Astrocyte (in vitro differentiated cells and primary cell): ENCODE measurements at regions not wholly inside any gene's neighbourhood (a gene's known extent, or its start where the extent isn't known, plus 50 kb on each side); places are given as distances from the start of the nearest gene placed in this dataset.

Experiments used
- DNase-seq: peaks from one replicate; pipeline ENCODE4 v3.0.0-alpha.2; 2010; ENCODE audit warnings: low read depth
- FAIRE-seq: peaks from 2 replicates; lab custom pipeline; 2011; peaks lifted over from hg19 to GRCh38; lab: Jason Lieb, UNC
- H2AFZ ChIP-seq: 2 replicates; pipeline ENCODE4 v1.6.0; 2012; ENCODE audit warnings: low read depth, low read length, inconsistent platforms
- H3K27ac ChIP-seq: 2 replicates; pipeline ENCODE4 v1.5.1; 2011; ENCODE audit warnings: low read depth, low read length, inconsistent platforms
- H3K27me3 ChIP-seq: 2 replicates; pipeline ENCODE4 v1.6.0; 2011; ENCODE audit warnings: low read length, inconsistent platforms; ENCODE audit not compliant: insufficient read depth
- H3K36me3 ChIP-seq: 2 replicates; pipeline ENCODE4 v1.5.1; 2011; ENCODE audit warnings: low read length, inconsistent platforms; ENCODE audit not compliant: insufficient read depth
- H3K4me1 ChIP-seq: 2 replicates; pipeline ENCODE4 v1.5.1; 2011; ENCODE audit warnings: low read length, inconsistent platforms; ENCODE audit not compliant: insufficient read depth
- H3K4me2 ChIP-seq: 2 replicates; pipeline ENCODE4 v1.6.0; 2012; ENCODE audit warnings: low read length, inconsistent platforms
- H3K4me3 ChIP-seq: 2 replicates; pipeline ENCODE4 v1.5.1; 2011; ENCODE audit warnings: low read depth, mild to moderate bottlenecking, low read length, inconsistent platforms; ENCODE audit not compliant: insufficient read depth
- H3K79me2 ChIP-seq: 2 replicates; pipeline ENCODE4 v1.6.0; 2012; ENCODE audit warnings: mild to moderate bottlenecking, low read length, inconsistent platforms; ENCODE audit not compliant: insufficient read depth
- H3K9ac ChIP-seq: 2 replicates; pipeline ENCODE4 v1.6.0; 2012; ENCODE audit warnings: mild to moderate bottlenecking, low read length, inconsistent platforms
- H3K9me3 ChIP-seq: 2 replicates; pipeline ENCODE4 v1.5.1; 2012; ENCODE audit warnings: low read depth, mild to moderate bottlenecking, low read length, inconsistent platforms; ENCODE audit not compliant: insufficient read depth
- H4K20me1 ChIP-seq: 2 replicates; pipeline ENCODE4 v1.6.0; 2012; ENCODE audit warnings: low read length, inconsistent platforms; ENCODE audit not compliant: insufficient read depth
- H3K27ac Mint-ChIP-seq: one replicate; pipeline ENCODE4 v1.8.0; 2021; ENCODE audit warnings: mild to moderate bottlenecking, mixed read lengths; ENCODE audit not compliant: unreplicated experiment
- H3K27me3 Mint-ChIP-seq: one replicate; pipeline ENCODE4 v1.8.0; 2021; ENCODE audit warnings: low read depth, mixed read lengths; ENCODE audit not compliant: unreplicated experiment
- H3K36me3 Mint-ChIP-seq: one replicate; pipeline ENCODE4 v1.8.0; 2021; ENCODE audit warnings: low read depth, mixed read lengths; ENCODE audit not compliant: unreplicated experiment
- H3K4me1 Mint-ChIP-seq: one replicate; pipeline ENCODE4 v1.8.0; 2021; ENCODE audit warnings: low read depth, mixed read lengths; ENCODE audit not compliant: unreplicated experiment
- H3K4me3 Mint-ChIP-seq: one replicate; pipeline ENCODE4 v1.8.0; 2021; ENCODE audit warnings: mild to moderate bottlenecking, moderate library complexity, mixed read lengths; ENCODE audit not compliant: unreplicated experiment
- H3K9me3 Mint-ChIP-seq: one replicate; pipeline ENCODE4 v1.8.0; 2021; ENCODE audit warnings: mild to moderate bottlenecking, mixed read lengths; ENCODE audit not compliant: unreplicated experiment
- EZH2 ChIP-seq: IDR thresholded peaks from 2 replicates; pipeline ENCODE4 v1.6.1; 2012; ENCODE audit warnings: mild to moderate bottlenecking, low read length, inconsistent platforms; ENCODE audit not compliant: insufficient read depth
- TF ChIP-seq, protein P1 (sequence below): IDR thresholded peaks from 2 replicates; pipeline ENCODE4 v1.5.1; 2011; ENCODE audit warnings: low read depth, mild to moderate bottlenecking, inconsistent platforms, low read length, moderate library complexity; ENCODE audit not compliant: insufficient read depth

DNA sequence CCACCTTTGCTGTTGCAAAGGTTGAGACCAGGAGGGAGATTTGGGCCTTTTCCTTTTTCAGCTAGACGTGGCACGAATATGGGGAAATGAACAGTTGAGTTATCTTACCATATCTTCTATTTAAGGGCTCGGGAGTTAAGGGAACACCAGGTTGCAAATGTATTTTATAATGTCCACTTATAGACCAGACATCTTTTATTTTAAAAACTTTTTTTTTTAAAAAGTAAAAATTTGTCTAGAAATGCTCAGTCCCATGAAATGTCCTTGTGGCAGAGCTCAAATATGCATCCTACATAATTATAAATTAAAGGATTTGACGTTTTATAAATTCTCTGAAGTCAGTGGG is 103.6 kb upstream of the VEPH1 start:
- Mint-ChIP-seq H3K9me3 (no peaks in the 10 kb centered on the region), H3K36me3 (no peaks in the 10 kb centered on the region), H3K27me3 (no peaks in the 10 kb centered on the region), H3K4me3 (no peak overlapping the region), H3K27ac (no peak overlapping the region), H3K4me1 (peaks cover 2% of the 10 kb centered on the region)
- no peak overlapping the region for H3K9ac ChIP-seq
- H3K27me3 ChIP-seq: no peaks in the 10 kb centered on the region
- no peaks in the 10 kb centered on the region for H3K4me1 ChIP-seq
- no peaks in the 10 kb centered on the region for H4K20me1 ChIP-seq
- no peak overlapping the region for H3K27ac ChIP-seq
- H3K4me2 ChIP-seq: peak overlapping the region; percentile 70
- H3K9me3 ChIP-seq: no peaks in the 10 kb centered on the region
- no peaks in the 10 kb centered on the region for H3K79me2 ChIP-seq
- peak overlapping the region; percentile 37 for H2AFZ ChIP-seq
- FAIRE-seq (no peak), DNase-seq (no peak)
- no peaks in the 10 kb centered on the region for H3K36me3 ChIP-seq
- no peak for TF ChIP-seq EZH2
- TF ChIP-seq, protein P1, sequence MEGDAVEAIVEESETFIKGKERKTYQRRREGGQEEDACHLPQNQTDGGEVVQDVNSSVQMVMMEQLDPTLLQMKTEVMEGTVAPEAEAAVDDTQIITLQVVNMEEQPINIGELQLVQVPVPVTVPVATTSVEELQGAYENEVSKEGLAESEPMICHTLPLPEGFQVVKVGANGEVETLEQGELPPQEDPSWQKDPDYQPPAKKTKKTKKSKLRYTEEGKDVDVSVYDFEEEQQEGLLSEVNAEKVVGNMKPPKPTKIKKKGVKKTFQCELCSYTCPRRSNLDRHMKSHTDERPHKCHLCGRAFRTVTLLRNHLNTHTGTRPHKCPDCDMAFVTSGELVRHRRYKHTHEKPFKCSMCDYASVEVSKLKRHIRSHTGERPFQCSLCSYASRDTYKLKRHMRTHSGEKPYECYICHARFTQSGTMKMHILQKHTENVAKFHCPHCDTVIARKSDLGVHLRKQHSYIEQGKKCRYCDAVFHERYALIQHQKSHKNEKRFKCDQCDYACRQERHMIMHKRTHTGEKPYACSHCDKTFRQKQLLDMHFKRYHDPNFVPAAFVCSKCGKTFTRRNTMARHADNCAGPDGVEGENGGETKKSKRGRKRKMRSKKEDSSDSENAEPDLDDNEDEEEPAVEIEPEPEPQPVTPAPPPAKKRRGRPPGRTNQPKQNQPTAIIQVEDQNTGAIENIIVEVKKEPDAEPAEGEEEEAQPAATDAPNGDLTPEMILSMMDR: no peak
- H3K4me3 ChIP-seq: no peak overlapping the region

DNA sequence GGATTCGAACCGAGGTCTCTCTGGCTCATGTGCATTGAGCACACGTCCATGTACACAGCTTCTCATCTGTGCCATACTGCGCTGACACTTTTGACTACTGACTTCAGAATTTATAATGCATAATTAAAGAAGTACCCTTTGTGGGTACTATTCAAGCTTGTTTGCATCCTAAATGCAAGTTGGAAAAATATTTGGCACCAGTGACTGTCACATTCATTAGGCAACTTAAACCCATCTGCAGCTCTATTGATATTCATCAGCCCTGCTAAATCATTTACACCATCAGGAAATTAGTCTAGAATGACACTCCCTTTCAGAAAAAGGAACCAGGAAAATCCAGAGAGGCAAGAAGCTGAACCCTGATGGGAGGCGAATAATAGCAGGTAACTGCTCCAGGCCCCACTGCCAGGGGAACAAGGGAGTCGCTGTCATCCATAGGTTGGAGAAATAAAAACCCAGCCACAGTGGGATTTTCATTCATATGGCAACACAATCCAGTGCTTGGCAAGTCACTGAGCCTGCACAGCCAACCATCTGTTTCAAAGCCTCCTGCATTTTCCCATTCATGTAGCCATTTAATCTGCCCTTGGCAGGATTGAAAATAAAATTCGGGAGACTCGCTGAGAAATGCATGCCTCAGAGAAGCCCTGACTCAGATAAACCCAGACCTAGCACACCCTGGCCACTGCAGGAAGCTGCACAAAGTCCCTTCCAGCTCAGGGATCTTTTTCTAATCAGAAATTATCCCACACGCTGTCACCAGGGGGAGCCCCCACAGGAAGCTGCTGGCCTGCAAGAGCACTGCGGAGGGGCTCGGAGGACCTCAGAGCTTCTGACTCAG is 103.0 kb upstream of the VEPH1 start:
- H3K27ac Mint-ChIP-seq: no peak overlapping the region
- H3K79me2 ChIP-seq: no peaks in the 10 kb centered on the region

More for the DNA sequence above, 103.0 kb upstream of the VEPH1 start:
- no peaks in the 10 kb centered on the region for H3K4me1 ChIP-seq
- no peaks in the 10 kb centered on the region for H3K36me3 Mint-ChIP-seq
- no peaks in the 10 kb centered on the region for H4K20me1 ChIP-seq
- TF ChIP-seq EZH2: no peak
- TF ChIP-seq, protein P1: peak; percentile 85
- no peaks in the 10 kb centered on the region for H3K27me3 Mint-ChIP-seq
- DNase-seq: peak; percentile 57
- no peak overlapping the region for H3K27ac ChIP-seq
- H3K9me3 ChIP-seq: no peaks in the 10 kb centered on the region
- H3K4me1 Mint-ChIP-seq: peaks cover 2% of the 10 kb centered on the region
- H3K9ac ChIP-seq: no peak overlapping the region
- H3K4me2 ChIP-seq: peak overlapping the region; percentile 70
- no peak overlapping the region for H3K4me3 Mint-ChIP-seq
- H3K36me3 ChIP-seq: no peaks in the 10 kb centered on the region
- no peaks in the 10 kb centered on the region for H3K27me3 ChIP-seq
- no peak overlapping the region for H3K4me3 ChIP-seq
- H2AFZ ChIP-seq: peak overlapping the region; percentile 37
- H3K9me3 Mint-ChIP-seq: no peaks in the 10 kb centered on the region
- no peak for FAIRE-seq
